ENCODE measurements at regions not wholly inside any gene's neighbourhood (a gene's known extent, or its start where the extent isn't known, plus 50 kb on each side); places are given as distances from the start of the nearest gene placed in this dataset.
A peak's percentile ranks its signal among the peaks of the same experiment; 100 is the strongest.
"Not testable (repeated sequence)": the region's sequence is repeated elsewhere in the genome, so short reads cannot be mapped to it uniquely, and the experiment has no call there.

DNA sequence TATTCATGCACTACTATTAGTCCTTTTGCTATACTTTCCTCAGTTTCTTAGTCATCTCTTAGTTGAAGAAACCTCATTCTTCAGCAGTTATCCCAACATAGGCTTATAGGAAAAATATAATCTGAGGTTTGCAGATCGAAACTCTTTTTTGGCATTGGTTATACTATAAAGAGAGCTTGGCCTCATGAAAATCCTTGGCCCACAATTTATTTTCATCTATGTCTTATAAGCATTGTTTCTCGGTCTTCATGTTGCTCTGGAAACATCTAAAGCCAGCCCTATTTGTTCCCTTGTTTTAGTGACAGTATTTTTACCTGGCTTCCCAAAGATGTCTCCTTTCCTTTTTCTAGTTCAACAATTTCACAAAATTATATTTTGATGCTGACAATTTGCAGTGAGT lies 345.1 kb upstream of the PRKCQ start:
- DNase-seq (ENCODE audit: low spot score), result no peak

DNA sequence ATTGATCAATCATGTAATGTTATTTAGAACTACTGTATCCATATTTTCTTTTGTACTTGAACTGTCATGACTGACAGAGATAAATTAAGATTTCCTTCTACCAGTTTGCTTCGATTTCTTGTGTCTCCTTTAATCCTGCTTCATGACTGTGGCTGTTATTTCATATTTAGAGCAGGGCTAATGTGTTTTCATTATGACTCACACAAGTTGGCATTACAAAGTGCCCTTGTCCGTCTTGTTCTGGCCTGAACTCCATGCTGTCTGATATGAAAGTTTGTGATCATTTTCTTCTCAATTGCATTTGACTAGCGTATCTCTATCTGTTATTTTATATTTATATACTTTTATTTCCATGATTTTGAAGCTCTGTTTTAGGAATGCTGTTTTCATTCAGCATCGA lies 344.1 kb upstream of the PRKCQ start:
- no peak for DNase-seq (ENCODE audit: low spot score)

DNA sequence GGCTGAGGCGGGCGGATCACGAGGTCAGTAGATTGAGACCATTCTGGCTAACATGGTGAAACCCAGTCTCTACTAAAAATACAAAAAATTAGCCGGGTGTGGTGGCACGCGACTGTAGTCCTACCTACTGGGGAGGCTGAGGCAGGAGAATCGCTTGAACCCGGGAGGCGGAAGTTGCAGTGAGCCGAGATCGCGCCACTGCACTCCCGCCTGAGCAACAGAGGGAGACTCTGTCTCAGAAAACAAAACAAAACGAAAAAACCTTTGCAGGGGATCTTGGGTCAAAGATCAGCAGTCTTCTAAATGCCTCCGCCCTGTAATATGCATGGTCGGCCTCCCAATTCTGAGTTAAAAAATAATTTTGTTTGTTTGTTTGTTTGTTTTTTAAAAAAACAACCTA lies 340.9 kb upstream of the PRKCQ start:
- not testable (repeated sequence) for DNase-seq (ENCODE audit: low spot score)

DNA sequence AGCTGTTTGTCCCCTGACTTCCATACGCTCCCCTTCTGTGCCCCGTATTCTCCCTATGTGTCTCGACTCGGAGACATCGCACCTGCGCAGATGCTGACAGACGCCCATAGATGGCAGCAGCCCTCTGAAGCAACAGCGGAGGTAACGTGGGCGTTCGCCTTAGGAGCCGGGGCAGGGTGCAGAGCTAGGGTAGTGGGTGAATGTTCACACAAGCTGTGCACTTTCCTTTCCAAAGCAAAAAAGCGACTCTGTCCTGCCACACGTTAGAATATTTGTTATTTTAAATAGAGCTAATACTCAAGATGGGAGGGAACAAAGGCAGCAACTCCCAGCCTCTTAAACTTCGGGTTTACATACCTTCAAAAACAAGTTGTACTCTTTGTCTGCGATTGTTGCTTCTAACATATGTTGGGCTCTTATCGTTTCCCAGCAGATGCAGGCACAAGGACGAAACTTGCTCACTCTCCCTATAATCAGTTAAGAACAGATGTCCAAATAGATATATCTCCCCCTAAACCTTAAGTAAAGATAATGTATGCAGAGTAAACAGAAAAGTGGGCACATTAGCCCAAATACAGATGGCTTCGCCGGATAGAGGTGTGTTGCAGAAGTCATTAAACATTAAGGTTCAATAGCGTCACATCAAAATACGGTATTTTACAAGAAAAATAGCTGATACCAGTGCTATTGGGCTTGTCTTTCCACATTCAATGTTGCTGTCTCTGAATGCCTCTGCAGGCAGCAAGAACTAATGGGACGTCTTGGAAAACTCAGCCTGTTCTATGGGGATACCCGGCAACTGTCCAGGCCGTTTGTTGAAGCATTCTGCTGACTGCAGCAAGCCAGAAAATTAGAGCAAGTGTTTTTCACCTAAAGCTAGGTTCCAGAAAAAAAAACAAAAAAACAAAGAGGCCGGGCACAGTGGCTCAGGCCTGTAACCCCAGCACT lies 340.3 kb upstream of the PRKCQ start:
- peak; percentile 94 for DNase-seq (ENCODE audit: low spot score)

DNA sequence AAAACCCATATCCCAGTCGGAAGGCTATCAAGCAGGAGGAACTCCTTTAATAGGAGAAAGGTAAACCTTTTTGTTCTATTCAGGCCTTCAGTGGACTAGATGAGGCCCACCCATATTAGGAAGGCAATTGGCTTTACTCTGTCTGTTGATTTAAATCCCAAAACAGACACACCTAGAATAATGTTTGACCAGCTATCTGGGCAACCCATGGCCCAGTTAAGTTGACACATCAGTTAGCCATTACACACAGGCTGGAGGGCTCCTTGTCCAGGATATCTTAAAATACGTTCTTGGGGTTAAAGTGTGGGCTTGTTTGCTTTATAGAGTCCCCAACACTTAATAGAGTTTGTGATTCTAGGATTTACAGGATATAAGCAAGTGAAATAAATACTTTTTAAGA lies 339.0 kb upstream of the PRKCQ start:
- no peak for DNase-seq (ENCODE audit: low spot score)

DNA sequence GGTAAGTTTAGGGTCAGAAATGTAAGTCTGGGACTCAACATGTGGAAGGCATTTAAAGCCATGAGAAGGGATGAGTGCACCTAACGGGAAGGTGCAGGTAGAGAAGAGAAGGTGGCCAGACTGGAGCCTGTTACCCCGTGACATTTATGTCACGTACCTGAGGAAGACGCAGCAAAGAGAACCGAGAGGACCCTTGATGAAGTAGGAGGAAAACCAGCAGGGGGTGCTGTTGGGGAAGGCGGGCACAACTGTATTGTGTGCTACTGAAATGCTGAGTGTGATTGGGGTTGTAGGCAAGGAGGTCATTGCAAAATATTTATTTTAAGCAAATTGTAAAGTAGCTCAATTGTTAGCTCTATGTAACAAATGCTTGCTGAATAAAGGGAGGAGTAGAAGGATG lies 338.2 kb upstream of the PRKCQ start:
- peak; percentile 42 for DNase-seq (ENCODE audit: low spot score)

DNA sequence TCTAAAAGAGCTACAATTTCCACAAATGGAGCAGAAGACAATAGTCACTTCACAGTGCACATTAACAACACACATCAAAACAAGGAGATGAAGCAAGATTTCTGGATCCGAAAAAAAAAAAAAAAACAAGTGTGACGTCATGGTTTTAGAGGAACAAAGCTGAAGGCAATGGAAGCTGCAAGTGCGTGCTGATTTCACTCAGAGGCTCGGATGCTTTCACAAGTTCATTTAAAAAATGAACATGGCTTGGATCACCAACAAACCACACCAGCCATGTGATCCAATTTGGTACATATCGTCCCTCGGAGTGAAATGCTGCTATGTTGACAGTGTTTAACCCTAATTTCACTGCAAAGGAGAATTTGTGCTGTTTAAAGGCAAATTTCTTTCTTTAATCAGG lies 337.0 kb upstream of the PRKCQ start:
- DNase-seq (ENCODE audit: low spot score), result peak; percentile 19

DNA sequence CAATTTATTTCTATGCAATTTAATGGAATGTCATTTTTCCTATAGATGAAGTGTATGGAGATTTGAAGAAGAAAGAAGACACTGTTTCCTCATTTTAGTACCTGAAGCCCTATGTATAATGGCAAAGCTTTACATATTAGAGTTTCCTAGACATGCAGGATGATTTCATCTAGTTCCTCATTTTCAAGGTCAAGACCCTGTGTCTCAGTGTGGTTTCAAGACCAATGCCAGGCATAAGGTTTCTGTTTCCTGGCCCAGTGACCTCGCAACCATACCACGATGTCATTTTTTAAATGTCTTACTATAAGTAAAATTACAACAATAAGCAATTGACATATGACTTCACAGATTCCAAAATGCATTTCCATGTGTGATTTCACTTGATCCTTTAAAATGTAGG lies 336.5 kb upstream of the PRKCQ start:
- no peak for DNase-seq (ENCODE audit: low spot score)

DNA sequence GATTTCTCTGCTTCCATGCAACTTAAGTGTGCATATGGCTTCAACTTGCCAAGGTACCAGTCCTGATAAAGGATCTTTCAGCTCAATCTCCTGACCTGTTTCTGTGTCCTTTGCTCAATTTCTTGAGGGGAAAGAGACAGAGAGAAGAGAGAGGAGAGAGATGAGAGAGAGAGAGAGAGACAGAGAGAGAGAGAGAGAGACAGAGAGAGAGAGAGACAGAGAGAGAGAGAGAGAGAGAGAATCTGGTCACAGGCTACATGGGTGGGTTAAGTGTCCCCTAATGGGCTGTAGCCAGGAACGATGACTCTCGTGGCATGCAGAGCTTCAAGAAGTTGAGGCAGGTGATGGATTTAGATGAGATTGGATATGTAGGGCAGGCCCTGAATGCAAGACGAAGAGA lies 335.2 kb upstream of the PRKCQ start:
- DNase-seq (ENCODE audit: low spot score), result no peak

DNA sequence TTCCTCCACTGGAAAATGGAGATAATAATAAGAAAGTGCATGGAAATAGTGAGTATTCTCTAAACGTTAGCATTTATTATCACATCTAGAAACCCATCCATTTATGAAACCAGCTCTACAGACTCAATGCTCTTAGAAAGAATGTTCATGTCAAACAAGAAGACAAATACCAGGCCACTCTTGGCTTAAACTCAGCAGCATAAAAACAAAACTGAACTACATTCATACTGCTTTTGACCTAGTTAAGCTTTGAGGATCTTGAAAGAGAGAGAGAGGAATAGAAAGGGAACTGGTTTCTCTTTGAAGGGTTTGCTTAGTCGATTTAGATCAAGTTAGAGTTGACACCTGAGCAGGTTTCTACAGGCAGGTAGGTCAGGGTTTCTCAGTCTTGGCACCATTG lies 332.9 kb upstream of the PRKCQ start:
- no peak for DNase-seq (ENCODE audit: low spot score)

DNA sequence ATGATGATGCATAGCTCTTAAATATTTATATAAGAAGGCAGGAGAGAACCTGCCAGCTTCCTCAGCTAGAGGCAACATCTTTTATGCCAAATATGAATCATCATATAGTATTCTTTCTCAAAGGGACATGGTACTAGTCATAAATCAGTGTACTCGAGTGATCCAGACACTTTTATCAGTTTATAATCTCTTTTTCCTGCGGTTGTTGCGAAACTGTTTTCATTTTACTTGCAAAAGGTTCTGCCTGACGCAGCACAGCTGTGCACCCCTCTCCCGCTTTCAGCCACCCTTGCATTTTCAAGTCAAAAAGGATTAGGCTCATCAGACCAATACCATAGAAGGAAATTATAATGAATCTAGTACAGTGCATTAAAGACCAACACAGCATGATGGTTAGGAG lies 332.3 kb upstream of the PRKCQ start:
- DNase-seq (ENCODE audit: low spot score), result no peak

DNA sequence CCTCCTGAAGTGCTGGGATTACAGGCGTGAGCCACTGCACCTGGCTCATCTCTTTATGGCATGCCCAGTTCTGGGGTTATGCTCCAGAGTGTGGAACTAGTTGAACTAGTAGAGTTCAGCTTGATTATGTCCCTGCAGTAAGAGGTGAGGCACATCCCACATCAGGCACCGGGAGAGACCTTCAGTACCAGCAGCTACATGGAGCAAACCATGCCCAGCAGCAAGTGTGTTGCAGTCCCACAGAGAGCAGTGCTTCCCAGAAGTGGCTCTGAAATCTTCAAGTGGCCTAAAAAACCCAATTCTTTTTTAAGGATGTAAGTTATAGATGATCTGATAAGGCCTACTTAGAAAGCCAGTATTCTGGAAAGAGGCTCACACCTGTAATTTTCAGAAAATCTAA lies 331.9 kb upstream of the PRKCQ start:
- no peak for DNase-seq (ENCODE audit: low spot score)

DNA sequence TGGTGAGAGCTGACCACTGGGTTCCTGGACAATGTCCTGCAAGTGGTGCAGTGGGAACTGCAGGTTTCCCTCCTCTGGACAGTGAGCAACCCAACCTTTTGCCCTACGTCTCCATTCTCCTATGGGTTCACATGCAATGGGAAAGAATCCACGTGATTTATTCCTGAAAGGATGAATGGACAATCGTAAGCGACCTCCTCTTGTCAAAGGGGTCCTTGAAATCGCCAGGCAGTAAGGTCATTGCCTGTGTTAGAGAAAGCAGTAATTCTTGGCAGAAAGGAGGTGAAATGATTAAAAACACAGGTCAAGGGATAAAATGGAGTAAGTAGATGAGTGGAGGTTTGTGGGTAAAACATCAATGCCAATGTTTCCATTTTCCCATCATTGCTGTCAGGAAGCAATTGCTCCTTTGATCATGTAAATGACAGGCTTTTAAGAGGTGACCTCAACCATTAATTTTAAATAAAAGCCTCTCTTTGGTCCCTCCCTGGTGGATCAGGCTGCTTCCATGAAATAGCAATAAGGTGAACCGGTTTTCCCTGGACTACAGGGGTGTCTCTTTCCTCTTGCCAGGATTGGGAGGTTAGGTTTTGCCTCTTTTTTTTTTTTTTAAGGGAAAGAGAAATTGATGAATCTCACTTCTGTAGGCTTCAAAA lies 330.0 kb upstream of the PRKCQ start:
- DNase-seq (ENCODE audit: low spot score), result no peak

DNA sequence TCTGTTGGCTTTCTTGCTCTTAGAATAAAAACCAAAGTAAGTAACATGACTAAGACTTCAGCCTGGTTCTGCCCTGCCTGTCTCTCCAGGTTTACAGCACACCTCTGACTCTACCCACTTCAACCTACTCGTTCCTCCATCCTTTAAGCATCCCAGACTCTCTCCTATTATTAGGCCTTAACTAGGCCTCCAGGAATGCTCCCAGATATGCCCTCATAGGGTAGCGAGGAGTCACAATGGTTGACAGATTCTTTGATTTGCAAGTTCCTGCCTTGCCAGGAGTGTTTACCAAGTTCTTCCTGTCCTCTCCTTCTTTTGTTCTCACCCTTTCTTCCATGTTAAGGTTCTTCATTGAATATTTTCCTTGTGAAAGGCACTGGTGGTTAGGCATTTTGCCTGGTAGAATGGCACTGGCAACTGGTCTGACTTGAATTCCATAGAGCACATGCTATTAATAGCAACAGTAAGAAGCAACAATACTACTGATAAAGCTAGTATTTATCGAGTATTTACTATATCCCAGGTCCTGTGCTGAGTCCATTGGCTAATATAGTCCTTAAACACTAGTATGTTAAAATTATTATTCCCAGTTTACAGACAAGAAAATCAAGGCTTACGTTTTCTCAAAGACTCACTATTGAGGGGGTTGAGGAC lies 327.9 kb upstream of the PRKCQ start:
- no peak for DNase-seq (ENCODE audit: low spot score)

DNA sequence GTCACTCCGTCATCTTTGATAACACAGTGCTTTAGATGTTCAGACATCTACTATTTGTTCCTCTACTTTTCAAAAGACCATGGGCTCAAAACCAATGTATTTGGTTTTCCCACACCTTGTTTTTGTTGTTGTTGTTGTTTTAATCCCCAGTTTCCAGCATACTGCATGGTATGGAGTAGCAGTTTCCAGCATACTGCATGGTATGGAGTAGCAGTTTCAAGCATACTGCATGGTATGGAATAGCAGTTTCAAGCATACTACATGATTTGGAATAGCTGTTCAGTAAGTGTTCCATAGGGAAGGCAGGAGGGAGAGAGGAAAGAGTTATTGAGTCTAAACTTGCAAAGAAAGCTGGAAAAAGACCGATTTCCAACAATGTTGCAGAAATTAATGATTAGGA lies 314.3 kb upstream of the PRKCQ start:
- no peak for DNase-seq (ENCODE audit: low spot score)

DNA sequence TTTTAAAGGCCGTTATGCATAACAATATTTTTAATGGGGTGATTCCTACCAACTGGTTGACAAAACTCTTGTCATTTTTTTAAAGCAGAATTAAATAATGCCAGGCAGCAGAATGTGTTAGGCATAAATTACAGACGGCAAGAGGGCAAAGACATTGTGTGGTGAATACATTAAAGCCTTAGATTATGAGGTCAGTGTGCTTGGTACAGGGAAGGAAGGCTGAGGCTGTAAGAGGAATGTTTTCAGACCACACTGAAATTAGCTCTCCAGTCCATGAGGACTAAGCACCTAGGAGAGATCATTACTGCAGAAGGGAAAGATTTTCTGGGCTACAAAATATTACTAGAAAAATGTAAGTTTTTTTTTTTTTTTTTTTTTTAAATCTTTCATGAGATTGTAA lies 312.8 kb upstream of the PRKCQ start:
- no peak for DNase-seq (ENCODE audit: low spot score)

DNA sequence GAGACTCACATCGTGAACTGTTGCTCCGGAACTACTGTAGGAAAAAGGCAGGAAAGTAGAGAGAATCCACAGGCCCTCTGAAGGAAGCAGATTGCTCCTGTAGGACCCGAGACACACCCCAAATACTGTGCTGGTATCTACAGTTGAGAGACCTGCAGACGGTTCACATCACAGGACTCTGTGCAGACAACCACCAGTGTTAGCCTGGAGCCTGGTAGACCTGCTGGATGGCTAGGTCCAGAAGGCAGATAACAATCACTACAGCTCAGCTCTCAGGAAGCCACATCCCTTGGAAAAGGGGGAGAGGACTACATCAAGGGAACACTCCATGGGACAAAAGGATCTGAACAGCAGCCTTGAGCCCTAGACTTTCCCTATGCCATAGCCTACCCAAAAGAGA lies 311.8 kb upstream of the PRKCQ start:
- no peak for DNase-seq (ENCODE audit: low spot score)

DNA sequence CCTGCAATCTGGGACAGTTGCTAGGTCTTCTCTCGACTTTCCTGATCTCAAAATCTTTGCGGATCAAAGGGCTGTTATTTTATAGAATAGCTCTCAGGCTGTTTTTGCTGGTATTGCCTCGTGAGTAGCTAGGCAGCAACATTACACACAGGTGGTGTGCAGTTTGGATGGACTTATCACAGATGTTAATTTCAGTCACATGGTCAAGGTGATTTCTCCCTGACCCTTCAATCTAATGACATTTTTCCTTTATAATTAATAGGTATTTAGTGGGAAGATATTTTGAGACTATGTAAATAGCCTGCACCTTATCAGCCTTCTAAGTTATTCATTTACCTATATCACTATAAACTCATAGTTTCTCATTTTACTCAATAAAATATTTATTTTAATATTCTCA lies 309.6 kb upstream of the PRKCQ start:
- DNase-seq (ENCODE audit: low spot score), result no peak

DNA sequence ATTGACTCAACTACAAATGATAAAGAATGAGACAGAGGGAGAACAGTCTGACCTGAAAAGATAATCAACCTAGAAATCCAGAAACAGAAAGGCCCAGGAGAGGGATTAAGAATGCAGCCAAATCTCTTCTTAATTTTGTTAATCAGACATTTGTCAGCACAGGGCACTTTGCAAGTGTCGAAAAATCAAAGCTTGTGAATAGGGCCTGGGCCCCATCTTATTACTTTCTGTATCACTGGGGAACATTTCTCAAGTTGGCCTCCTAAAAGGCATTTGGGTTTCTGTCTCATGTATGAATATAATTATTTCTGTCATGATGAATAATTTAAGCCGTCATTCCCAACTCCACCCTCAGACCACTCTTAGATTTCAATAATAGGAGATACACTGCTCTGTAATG lies 308.4 kb upstream of the PRKCQ start:
- DNase-seq (ENCODE audit: low spot score), result no peak

DNA sequence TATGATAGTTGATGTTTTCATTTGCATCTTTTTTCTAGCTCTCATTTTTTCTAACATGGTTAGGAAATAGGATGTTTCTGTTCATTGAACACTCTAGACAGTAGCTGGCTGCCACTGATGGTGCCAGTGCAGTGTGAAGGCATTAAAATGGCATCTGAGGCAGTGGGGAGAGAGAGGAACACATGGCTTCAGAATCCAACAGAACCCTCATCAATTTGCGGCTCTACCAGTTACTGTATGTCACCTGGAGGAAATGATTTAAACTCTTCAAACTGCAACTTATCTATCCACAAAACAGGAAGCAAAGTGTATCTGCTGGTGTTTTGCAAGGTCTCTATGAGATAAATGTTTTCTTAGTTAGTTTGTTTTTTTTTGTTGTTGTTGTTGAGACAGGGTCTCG lies 305.2 kb upstream of the PRKCQ start:
- no peak for DNase-seq (ENCODE audit: low spot score)

DNA sequence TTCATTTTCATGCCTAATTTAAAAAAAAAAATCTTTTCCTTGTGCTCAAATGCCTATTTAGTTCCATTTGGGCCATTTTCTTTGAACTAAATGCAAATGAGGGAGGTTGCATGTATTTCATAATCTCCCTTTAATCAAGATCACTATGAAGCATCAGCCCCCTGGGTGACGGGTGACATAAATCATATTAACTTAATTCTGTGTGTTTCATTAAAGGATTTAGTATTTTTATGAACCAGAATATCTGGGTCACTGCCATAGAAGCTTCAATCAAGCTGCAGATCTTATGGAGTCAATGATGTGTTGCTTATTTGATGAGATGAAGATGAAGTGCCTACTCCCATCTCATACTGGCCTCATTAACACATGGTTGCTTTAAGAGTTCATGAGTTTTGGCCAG lies 301.9 kb upstream of the PRKCQ start:
- DNase-seq (ENCODE audit: low spot score), result no peak

DNA sequence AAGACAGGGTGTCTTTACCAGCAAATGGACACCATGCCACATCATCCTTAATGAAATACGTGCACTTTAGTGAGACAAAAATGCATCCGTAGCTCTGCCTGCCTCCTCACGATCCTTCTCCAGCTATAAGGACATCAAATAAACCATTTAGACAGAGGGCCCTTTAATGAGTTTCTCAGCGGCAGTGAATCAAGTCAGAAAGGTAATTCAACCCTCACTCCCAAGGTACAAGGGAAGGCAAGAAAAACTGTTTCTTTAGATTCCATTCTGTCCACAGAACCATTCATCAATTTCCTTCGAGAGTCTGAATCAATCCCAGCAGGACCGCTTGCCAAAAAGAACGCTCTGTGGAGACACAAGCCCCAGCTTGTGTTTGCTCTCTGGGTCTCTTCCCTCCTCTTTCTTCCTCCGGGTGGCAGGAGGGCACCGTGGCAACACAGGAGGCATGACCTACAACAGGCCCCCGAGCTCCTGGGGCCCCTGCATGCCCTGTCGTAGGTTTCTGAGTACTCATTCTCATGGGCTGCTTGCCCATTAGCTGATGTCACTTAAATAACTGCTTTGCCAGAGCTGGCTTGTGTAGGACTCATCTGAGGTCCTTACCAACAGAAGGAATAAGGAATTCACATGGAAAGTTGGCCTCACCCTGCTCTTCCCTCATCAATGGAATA lies 297.8 kb upstream of the PRKCQ start:
- peak; percentile 50 for DNase-seq (ENCODE audit: low spot score)

DNA sequence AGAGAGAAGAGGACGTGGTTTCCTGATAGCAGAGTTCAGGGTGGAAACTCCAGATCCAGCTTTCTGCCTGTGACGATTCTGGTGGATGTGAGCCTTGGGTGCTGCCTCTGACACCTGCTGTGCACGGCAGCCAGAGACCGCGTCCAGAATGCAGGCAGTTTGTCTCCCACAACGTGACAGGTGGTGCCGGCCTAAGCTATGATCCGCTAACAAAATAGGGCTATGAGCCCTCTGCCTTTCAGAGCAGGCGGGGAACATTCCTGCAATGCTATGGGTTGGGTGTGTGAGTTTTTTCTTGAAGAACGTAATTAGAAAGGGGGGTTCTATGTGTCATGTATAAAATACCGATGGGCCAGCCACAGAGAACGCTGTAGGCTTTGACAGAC lies 297.3 kb upstream of the PRKCQ start:
- no peak for DNase-seq (ENCODE audit: low spot score)
